Raji (cell line): ENCODE measurements at regions not wholly inside any gene's neighbourhood (a gene's known extent, or its start where the extent isn't known, plus 50 kb on each side); places are given as distances from the start of the nearest gene placed in this dataset.

ENCODE experiments used
- POLR2A ChIP-seq: IDR thresholded peaks from 2 replicates; pipeline ENCODE4 v1.6.1; 2011; ENCODE audit warnings: low read depth, low read length, control low read depth; ENCODE audit not compliant: insufficient read depth

DNA sequence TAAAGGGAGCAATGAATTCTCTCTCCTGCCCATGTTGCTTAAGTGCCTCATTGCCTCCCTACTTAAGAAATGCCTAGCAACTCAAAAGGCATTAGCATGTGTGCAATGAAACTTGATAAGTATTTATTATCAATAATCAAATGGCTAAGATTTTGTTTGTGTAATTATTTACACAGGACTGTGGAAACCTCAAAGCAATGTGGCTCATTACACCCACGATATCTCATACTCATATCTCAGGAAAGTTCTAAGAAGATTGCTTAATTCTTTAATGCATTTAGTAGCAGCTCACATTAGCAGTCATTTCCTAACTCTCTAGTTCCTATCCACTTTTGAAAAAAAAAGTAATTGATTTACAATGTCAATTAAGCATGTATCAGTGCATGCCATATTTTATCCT, 253.3 kb downstream of the DUSP10 start:
- no peak for TF ChIP-seq POLR2A

DNA sequence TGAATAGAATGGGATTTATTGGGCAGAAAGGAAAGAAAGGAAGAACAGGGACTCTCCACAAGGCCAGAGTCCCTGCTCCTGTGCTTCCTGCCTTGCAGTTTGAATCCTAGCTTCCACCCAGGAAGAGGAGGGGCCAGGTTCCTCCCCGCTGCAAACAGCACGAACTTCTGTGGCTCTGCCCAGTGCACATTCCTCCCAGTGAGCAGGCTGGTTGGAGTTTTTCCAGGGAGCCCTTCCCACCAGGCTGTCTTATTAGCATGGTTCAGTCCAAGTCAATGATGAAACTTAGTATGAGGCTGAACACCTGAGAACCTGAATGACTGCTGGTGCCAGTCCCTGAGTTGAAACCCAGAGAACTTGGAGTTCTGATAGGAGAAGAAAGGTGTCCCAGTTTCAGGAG, 247.2 kb downstream of the DUSP10 start:
- TF ChIP-seq POLR2A = no peak

DNA sequence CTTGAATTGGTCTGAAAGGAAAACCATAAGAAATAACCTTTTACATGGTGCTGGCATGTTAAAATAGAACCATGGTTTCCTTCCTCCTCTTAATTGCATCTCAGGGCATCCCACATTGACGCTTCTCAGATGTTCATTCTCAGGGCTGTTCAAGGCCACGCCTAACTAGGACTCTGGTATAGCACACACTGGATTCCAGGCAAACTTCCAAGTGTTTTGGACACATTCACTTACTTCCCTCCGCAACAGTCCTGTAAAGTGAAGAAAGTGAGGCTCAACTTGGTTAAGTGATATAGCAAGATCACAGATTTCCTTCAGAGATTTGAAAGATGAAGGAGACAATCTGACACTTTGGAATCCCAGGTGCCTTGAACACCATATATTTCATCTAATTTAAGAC, 244.8 kb downstream of the DUSP10 start:
- no peak for TF ChIP-seq POLR2A

DNA sequence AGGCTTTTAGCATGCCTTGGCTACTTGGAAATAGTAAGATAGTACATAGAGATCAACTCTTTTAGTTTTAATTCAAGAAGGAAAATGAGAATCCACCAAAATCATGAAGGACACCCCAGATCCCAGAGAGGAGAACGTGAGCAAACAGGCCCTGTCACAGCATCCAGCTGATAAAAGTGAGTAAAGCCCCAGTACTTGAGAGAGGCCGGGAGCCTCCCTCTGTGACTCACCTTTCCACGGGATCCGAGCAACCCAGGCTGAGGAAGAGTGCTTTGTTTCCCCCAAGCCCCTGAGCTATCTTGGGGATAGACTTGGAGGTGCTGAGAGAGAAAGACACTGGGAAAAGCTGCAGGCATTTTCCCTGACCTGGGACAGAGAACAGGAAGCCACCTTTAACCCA, 238.6 kb downstream of the DUSP10 start:
- no peak for TF ChIP-seq POLR2A

DNA sequence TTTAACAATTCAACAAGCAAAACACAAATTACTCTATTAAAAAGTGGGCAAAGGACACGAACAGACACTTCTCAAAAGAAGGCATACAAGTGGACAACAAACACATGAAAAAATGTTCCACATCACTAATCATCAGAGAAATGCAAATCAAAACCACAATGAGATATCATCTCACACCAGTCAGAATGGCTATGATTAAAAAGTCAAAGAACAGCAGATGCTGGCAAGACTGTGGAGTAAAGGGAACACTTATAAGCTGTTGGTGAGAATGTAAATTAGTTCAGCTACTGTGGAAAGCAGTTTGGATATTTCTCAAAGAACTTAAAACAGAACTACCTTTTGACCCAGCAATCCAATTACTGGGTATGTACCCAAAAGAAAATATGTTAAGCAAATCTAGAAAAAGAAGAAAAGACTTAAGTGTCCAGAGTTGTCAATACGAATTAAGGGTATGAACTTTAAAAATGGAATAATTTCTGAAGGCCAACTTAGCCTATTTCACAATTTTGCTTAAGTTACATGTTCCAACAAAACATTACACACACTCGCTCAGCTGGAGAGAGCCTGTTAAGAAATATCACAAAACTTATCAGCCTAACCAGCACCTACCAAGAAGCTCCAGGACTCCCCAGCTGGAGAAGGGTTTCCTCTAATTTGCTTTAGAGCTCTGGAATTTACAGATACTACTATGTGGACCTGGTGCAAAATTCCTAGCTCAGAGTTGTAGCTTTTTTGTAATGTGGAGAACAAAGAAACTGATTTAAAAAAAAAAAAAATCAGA, 232.1 kb downstream of the DUSP10 start:
- no peak for TF ChIP-seq POLR2A

DNA sequence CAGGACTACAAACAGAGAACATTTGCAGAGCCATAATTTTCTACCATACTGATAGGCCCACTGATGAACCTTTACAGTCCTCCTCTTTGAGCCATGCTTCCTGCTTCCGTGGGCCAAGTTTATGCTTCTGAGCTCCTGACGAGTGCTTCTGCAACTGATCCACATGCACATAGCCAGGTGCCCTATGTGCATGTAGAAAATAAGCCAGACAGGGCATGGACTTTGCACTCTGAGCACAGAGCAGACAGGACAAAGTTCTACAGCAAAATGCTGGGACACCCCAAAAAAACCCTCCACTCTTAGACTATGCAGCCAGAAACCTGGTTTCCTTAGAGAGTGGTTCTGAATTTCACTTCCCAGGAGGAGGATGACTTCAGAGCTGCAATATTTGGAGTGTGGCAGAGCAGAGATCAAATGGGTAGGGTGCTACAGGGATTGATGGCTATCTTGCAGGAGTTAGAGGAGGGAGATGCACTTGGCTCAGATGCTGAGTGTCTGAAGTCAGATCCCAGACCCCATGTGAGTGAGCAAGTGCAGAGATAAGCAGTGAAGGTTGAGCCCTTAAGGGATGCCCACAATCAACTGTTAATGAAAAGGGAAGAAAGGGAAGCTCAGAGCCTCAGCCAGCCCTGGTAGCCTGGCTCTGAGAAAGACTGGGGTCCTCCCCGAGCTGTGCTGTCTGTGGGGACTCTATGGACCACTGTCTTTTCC, 230.9 kb downstream of the DUSP10 start:
- no peak for TF ChIP-seq POLR2A

DNA sequence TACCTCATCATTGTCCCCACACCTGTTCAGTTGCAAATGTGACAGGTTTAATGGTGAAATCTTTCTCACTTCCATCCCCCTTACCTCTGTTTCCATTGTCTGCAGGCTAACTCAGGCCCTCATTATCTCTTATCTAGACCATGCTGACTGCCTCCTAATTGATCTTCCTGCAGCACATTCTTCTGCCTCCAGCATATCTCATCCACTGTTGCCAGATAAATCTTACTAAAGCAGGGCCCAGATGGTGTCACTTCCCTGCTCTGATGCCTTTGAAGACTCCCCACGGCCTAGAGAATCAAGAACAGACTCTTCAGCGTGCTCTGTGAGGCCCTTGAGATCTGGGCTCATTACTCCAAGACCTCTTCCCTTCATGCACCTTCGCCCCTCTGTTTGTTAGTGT, 230.1 kb downstream of the DUSP10 start:
- no peak for TF ChIP-seq POLR2A

DNA sequence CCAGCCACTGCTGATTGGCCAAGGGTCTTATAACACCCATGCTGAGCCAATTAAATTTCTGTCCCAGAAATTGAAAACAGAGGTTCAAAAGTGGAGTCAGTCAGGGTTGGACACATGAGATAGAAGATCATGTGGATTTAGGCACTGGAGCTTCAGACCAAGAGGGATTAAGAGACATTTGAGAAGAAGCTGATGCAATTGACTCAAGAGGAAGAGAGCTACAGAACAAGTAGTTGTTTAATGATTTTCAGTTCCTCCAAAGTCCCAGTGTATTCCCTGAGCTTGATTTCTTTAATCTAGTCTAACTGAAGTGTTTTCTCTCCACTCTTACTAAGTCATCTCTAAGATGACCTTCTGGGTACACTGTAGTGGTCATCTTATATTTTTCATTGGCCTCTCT, 227.1 kb downstream of the DUSP10 start:
- TF ChIP-seq POLR2A = no peak

DNA sequence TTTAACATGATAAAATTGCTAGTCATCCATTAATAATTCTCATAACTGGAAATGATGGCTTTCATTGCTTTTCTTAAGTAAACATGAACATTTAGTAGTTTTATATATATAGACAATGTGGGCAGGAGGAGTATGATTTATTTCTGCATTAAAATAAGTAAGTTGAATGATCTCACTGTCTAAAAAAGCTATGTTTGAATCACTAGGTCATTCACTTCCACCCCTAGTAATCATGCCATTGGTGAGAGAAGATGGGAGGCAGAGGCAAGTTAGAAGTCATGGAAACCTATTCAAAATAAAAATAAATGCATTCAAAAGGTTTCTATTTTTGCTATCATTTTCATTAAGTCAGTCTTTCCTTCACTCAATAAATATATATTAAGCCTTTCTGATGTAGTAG, 226.4 kb downstream of the DUSP10 start:
- TF ChIP-seq POLR2A = no peak

DNA sequence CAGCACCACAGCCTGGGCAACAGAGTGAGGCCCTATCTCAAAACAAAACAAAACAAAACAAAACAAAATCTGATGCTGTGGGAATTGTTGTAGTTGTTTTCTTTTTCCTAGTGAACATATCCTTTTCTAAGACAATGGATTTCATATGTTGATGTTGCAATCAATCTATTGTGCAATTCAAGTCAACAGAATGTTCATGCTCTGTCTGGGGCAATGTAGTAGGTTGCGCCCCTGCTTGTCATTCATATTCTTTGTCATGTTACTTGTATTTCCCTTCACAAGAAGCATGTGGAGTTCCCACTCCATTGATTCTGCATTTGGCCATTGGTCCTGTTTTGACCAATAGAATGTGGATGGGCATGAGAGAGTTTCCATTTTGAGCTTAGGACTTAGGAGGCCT, 223.9 kb downstream of the DUSP10 start:
- no peak for TF ChIP-seq POLR2A

DNA sequence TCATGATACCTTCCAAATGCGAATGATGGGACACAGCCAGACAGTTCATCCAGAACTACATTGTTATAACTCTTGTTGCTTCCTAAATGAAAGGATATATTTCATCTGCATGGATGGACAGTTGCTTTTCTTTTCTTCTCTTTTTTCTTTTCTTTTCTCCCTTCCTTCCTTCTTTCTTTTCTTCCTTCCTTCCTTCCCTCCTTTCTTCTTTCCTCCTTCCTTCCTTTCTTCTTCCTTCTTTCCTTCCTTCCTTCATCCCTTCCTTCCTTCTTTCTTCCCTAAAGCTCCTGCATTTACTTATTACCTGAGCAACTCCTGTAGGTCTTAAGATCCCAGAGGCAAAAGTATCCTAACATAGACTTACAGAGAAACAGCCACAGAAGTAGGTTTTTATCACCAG, 221.6 kb downstream of the DUSP10 start:
- TF ChIP-seq POLR2A = no peak

DNA sequence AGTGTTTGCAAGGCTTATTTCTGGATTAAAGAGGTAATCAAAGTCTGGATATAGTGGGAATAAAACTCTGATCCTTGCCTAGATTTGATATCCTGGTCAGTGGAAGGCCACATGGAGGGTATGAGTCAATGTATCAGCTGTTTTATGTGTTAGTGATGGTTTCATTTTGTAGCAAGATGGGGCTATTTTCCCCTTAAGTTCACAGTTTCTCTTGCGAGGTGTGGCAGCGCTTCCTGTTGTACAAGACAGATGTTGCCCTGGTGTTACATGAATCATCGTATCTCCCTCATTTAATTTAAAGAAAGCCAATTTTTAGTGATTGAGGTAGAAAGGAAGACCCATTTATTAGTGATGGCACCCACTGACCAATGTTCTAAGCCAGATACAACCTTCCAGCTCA, 220.2 kb downstream of the DUSP10 start:
- no peak for TF ChIP-seq POLR2A

DNA sequence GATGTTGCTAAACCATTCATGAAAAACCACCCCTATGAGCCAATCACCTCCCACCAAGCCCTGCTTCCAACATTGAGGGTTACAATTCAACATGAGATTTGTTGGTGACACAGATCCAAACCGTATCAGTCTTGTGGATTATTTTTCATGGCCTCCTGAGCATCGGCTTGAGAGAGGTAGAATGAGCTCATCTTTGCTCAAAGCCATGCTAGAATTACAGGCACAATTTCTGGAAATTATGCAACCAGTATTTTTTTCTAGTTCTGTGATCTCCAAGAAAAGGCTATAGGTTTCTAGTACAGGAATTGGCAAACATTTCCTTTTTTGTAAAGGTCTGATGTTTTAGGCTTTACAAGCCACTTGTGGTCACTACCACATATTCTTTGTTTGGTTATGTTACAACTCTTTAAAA, 219.4 kb downstream of the DUSP10 start:
- TF ChIP-seq POLR2A = no peak

DNA sequence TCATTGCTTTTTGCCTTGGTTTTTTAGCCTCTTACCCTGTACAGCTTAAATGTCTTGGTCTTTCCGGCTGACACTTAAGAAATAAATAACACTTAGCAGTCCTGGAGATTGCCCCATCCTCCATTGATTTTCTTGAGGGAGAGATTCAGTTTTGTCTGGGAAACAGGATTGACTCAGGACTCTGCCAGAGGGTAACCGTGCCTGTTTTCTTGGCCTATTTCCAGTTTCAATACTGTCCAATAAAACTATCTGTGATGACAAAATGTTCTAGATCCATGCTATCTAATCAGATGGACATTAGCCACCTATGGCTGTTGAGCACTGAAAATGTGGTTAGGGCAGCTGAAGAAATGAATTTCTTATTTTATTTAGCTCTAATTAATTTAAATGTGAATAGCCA, 216.1 kb downstream of the DUSP10 start:
- no peak for TF ChIP-seq POLR2A

DNA sequence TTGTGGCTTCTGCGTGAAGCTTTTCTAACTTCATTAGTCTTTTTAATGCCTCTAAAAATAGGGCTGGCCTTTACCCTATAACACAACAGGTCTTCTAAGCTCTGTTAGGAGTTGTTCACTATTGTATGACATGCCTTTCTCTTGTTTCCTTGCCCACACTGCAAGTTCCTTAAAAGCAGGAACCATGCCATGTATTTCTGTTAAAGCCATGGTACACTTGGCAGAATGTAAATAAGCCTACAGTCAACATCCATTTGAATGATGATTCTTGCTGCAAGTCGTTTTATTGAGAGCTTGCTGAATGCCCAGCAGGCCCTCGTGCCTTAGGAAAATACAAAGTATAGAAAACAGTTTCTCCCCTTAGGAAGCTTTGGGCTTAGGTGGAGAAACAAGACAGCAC, 214.6 kb downstream of the DUSP10 start:
- no peak for TF ChIP-seq POLR2A

DNA sequence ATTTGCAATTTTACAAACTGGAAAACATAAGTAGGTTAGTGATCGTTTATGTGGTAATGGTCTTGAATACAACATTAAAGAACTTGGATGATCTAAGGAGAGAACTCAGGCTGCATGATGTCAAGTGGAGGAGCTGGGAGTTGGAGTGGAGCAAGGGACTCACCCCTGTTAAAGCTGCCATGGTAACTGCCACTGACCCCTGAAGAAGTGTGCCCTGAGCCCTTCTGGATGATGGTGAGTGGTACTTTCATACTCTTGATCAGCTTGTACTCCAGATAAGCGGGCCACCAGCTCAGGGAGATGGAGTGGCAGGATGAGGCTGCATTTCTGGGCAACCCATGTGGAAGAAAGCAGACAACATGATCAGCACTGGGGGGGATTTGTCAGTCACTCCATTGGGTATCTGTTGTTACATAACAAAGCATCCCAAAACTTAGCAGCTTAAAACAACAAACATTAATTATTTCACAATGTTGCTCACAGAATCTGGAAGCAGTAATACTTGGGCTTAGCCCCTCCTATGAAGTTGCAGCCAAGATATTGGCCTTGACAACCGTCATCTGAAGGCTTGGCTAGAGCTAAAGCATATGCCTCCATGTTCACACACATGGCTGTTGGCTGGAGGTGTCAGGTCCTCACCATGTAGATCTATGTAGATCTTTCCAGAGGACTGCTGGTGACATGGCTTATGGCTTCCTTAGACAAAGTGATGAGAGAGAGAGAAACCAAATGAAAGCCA, 213.8 kb downstream of the DUSP10 start:
- TF ChIP-seq POLR2A = no peak

DNA sequence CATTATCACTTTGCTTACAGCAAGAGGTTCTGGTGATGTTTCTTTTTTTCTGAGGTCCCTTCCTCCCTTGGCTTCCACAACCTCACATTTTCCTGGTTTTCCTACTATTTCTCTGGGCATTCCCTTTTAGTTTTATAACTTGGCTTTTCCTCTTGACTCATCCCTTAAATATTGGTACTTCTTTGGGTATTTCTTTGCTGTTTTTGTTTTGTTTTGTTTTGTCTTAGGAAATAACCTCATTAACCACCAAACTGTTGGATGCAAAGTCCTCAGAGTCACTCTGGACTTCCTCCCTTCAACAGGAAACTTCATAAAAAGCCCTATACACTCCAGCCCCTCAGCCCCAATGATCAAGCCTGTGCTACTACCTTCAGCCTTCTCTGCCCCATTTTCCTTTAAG, 211.1 kb downstream of the DUSP10 start:
- no peak for TF ChIP-seq POLR2A
